SK-N-SH (cell line): ENCODE measurements at regions not wholly inside any gene's neighbourhood (a gene's known extent, or its start where the extent isn't known, plus 50 kb on each side); places are given as distances from the start of the nearest gene placed in this dataset.

Experiments
- CTCF ChIA-PET: fragments of 300-600, 350-600 bp; formaldehyde crosslinking; extraction: SDS; loops from one replicate; lab custom pipeline; 2021; lab: Yijun Ruan, JAX
- POLR2A ChIA-PET: fragments of 350-600 bp; sonication (Branson Sonifier 250); formaldehyde crosslinking; extraction: SDS; loops from one replicate; lab custom pipeline; 2020; ENCODE audit warnings: antibody characterized with exemption, inconsistent platforms; lab: Yijun Ruan, JAX
- DNase-seq: peaks from one replicate; pipeline ENCODE4 v3.0.0; 2012
- H2AFZ ChIP-seq: fragments of 200-600 bp; sonication (generic); 2 replicates; pipeline ENCODE4 v1.8.1; 2016; ENCODE audit warnings: antibody characterized with exemption, mild to moderate bottlenecking, low read depth
- H3F3A ChIP-seq: fragments of 200-600 bp; sonication (generic); replicated peaks from 2 replicates; pipeline ENCODE3; 2016; ENCODE audit warnings: antibody characterized with exemption, mild to moderate bottlenecking; ENCODE audit not compliant: insufficient read depth
- H3K27ac ChIP-seq, 2 experiments: fragments of 200-500 bp in 1 of 2; fragments of 200-600 bp in 1 of 2; sonication (Bioruptor generic) in 1 of 2; sonication (generic), shearing (Covaris generic) in 1 of 2; 2 replicates each; pipeline versions ENCODE4 v1.5.1 to v1.6.1; 2014 to 2016; ENCODE audit warnings: low read depth in 2 of 2, inconsistent platforms in 1 of 2, low read length in 1 of 2, mild to moderate bottlenecking in 1 of 2, mixed read lengths in 1 of 2
- H3K27me3 ChIP-seq: fragments of 200-600 bp; sonication (generic), shearing (Covaris generic); 2 replicates; pipeline ENCODE4 v1.6.1; 2016; ENCODE audit warnings: mixed run types; ENCODE audit not compliant: insufficient read depth
- H3K36me3 ChIP-seq, 2 experiments: fragments of 200-500 bp in 1 of 2; fragments of 200-600 bp in 1 of 2; sonication (Bioruptor generic) in 1 of 2; sonication (generic) in 1 of 2; replicated peaks in 1 of 2; 2 replicates each; pipeline versions ENCODE3 to v1.5.1; 2014 to 2016; ENCODE audit warnings: low read length in 1 of 2, mild to moderate bottlenecking in 1 of 2; ENCODE audit not compliant: insufficient read depth in 2 of 2, control insufficient read depth in 1 of 2
- H3K4me1 ChIP-seq, 2 experiments: fragments of 200-500 bp in 1 of 2; fragments of 200-600 bp in 1 of 2; sonication (Bioruptor generic) in 1 of 2; sonication (generic), shearing (Covaris generic) in 1 of 2; 2 replicates each; pipeline versions ENCODE4 v1.5.1 to v1.6.1; 2014 to 2016; ENCODE audit warnings: low read depth in 1 of 2, low read length in 1 of 2, mixed run types in 1 of 2; ENCODE audit not compliant: insufficient read depth in 2 of 2, control insufficient read depth in 1 of 2
- H3K4me2 ChIP-seq: fragments of 200-600 bp; sonication (generic), shearing (Covaris generic); 2 replicates; pipeline ENCODE4 v1.6.1; 2017; ENCODE audit warnings: mixed run types
- H3K4me3 ChIP-seq, 2 experiments: fragments of 200-500 bp in 1 of 2; fragments of 200-600 bp in 1 of 2; sonication (Bioruptor generic) in 1 of 2; sonication (generic), shearing (Covaris generic) in 1 of 2; 2 replicates each; pipeline versions ENCODE4 v1.5.1 to v1.8.1; 2014 to 2016; ENCODE audit warnings: low read depth in 2 of 2, inconsistent platforms in 1 of 2, low read length in 1 of 2, mild to moderate bottlenecking in 1 of 2, mixed read lengths in 1 of 2, moderate library complexity in 1 of 2
- H3K79me2 ChIP-seq: fragments of 200-600 bp; sonication (generic); 2 replicates; pipeline ENCODE4 v1.8.1; 2017; ENCODE audit warnings: mild to moderate bottlenecking; ENCODE audit not compliant: insufficient read depth
- H3K9ac ChIP-seq: fragments of 200-600 bp; sonication (generic); 2 replicates; pipeline ENCODE4 v1.6.1; 2017; ENCODE audit warnings: mixed run types
- H3K9me2 ChIP-seq: fragments of 200-600 bp; sonication (generic); 2 replicates; pipeline ENCODE4 v1.6.1; 2017; ENCODE audit warnings: mixed run types
- H3K9me3 ChIP-seq: fragments of 200-600 bp; sonication (generic); 2 replicates; pipeline ENCODE4 v1.6.1; 2017; ENCODE audit warnings: mixed run types, mild to moderate bottlenecking, moderate library complexity
- H4K20me1 ChIP-seq: fragments of 200-600 bp; sonication (generic); 2 replicates; pipeline ENCODE4 v1.6.1; 2017; ENCODE audit warnings: mild to moderate bottlenecking, mixed run types; ENCODE audit not compliant: insufficient read depth
- CHD2 ChIP-seq: fragments of 150-350 bp; IDR thresholded peaks from 2 replicates; pipeline ENCODE4 v1.6.1; 2018; ENCODE audit warnings: low read length; ENCODE audit not compliant: partially characterized antibody
- ELF1 ChIP-seq: IDR thresholded peaks from 2 replicates; pipeline ENCODE4 v1.4.0; 2012
- EP300 ChIP-seq, 2 experiments: IDR thresholded peaks; 2 replicates each; pipeline versions ENCODE4 v1.4.0 to v1.6.1; 2012; ENCODE audit warnings: borderline replicate concordance in 1 of 2, low read depth in 1 of 2, low read length in 1 of 2
- FOSL2 ChIP-seq: IDR thresholded peaks from 2 replicates; pipeline ENCODE4 v1.4.0; 2012; ENCODE audit warnings: low read depth, mild to moderate bottlenecking, moderate library complexity, borderline replicate concordance
- FOXJ3 ChIP-seq: sonication (generic); formaldehyde crosslinking; IDR thresholded peaks from 2 replicates; pipeline ENCODE4 v1.5.1; 2020; ENCODE audit warnings: mild to moderate bottlenecking, missing genetic modification reagents
- FOXM1 ChIP-seq: IDR thresholded peaks from 2 replicates; pipeline ENCODE4 v1.4.0; 2012; ENCODE audit warnings: low read depth, mild to moderate bottlenecking
- GATA2 ChIP-seq: sonication (generic); formaldehyde crosslinking; IDR thresholded peaks from 2 replicates; pipeline ENCODE4 v1.5.0; 2020; ENCODE audit warnings: mild to moderate bottlenecking, missing genetic modification reagents
- JUND ChIP-seq: IDR thresholded peaks from 2 replicates; pipeline ENCODE4 v1.4.0; 2012
- NFIC ChIP-seq: IDR thresholded peaks from 2 replicates; pipeline ENCODE4 v1.4.0; 2012; ENCODE audit warnings: borderline replicate concordance
- NRF1 ChIP-seq: IDR thresholded peaks from 2 replicates; pipeline ENCODE4 v1.6.1; 2012; ENCODE audit warnings: low read depth, mild to moderate bottlenecking, low read length
- PBX3 ChIP-seq: IDR thresholded peaks from 2 replicates; pipeline ENCODE4; 2012
- POLR2AphosphoS5 ChIP-seq: IDR thresholded peaks from 2 replicates; pipeline ENCODE4 v1.6.1; 2012; ENCODE audit warnings: low read depth, low read length
- RAD21 ChIP-seq: IDR thresholded peaks from 2 replicates; pipeline ENCODE4 v1.6.1; 2012; ENCODE audit warnings: mild to moderate bottlenecking, low read length
- RCOR1 ChIP-seq: fragments of 150-350 bp; IDR thresholded peaks from 2 replicates; pipeline ENCODE4 v1.6.1; 2017; ENCODE audit warnings: antibody characterized with exemption, low read length
- REST ChIP-seq: IDR thresholded peaks from 2 replicates; pipeline ENCODE4 v1.6.1; 2012; ENCODE audit warnings: mild to moderate bottlenecking, low read depth, low read length, moderate library complexity
- RXRA ChIP-seq: IDR thresholded peaks from 2 replicates; pipeline ENCODE4 v1.4.0; 2012; ENCODE audit warnings: low read depth, mild to moderate bottlenecking, borderline replicate concordance
- TAF1 ChIP-seq: IDR thresholded peaks from 2 replicates; pipeline ENCODE4 v1.6.1; 2012; ENCODE audit warnings: low read depth, mild to moderate bottlenecking, low read length, moderate library complexity, borderline replicate concordance
- TCF12 ChIP-seq: IDR thresholded peaks from 2 replicates; pipeline ENCODE4 v1.4.0; 2012
- TEAD4 ChIP-seq: IDR thresholded peaks from 2 replicates; pipeline ENCODE4 v1.4.0; 2012; ENCODE audit warnings: mild to moderate bottlenecking, borderline replicate concordance; ENCODE audit not compliant: insufficient read depth
- YY1 ChIP-seq: IDR thresholded peaks from 2 replicates; pipeline ENCODE4 v1.4.0; 2012; ENCODE audit warnings: low read depth, mild to moderate bottlenecking
- ZBTB33 ChIP-seq: IDR thresholded peaks from 2 replicates; pipeline ENCODE4 v1.4.0; 2012; ENCODE audit warnings: low read depth, borderline replicate concordance
- WGBS: methylation state at CpG from one replicate; pipeline ENCODE4 v1.1.6; 2017; ENCODE audit warnings: low lambda C conversion rate; 5-methylcytosine and 5-hydroxymethylcytosine counted together

GRCh38 chr13:80473695-80474094 lies 132.8 kb upstream of the SPRY2 start:
- TF ChIP-seq TAF1 (no peak), FOXJ3 (CRISPR knock-in tag) (no peak), TCF12 (no peak)
- no peak overlapping the region for H3K27ac ChIP-seq
- CTCF ChIA-PET, result interaction anchor here (0.6 kb wide), 1 partner anchor 1876 kb away, joined by 3 read pairs; no protein-coding TSS in a partner anchor

GRCh38 chr13:80469853-80470381 lies 129.0 kb upstream of the SPRY2 start:
- H3K27ac ChIP-seq, result peak overlapping the region; percentile 73 to 81
- peaks cover 5 to 9% of the 10 kb centered on the region in 2 experiments for H3K4me1 ChIP-seq
- no peak overlapping the region for H3K9ac ChIP-seq
- H3K4me3 ChIP-seq, result no peak overlapping the region
- H3K9me3 ChIP-seq, result no peaks in the 10 kb centered on the region
- H2AFZ ChIP-seq, result peak overlapping the region; percentile 49; the same call in 1 of the 2 replicates
- H3K36me3 ChIP-seq, result no peaks in the 10 kb centered on the region
- ChIA-PET POLR2A (no interaction called here), CTCF (interaction anchor here (1.5 kb wide), 1 partner anchor 27 kb away, joined by 3 read pairs; no protein-coding TSS in a partner anchor)
- peaks cover 22% of the 10 kb centered on the region for H3F3A ChIP-seq
- H3K79me2 ChIP-seq, result no peaks in the 10 kb centered on the region
- TF ChIP-seq CHD2 (no peak), RAD21 (no peak), NRF1 (no peak), ELF1 (no peak), REST (no peak), TAF1 (no peak), NFIC (peak; percentile 46; the same call in 1 of the 2 replicates), JUND (peak; percentile 79), FOSL2 (peak; percentile 88), EP300 (IDR thresholded peaks at IDR 0.05; ENCODE audit: borderline replicate concordance in 1 of 2, low read depth in 1 of 2, low read length in 1 of 2) (peak; percentile 21 to 44; a peak in 2 of 4 replicates), GATA2 (CRISPR knock-in tag) (no peak), ZBTB33 (no peak), FOXM1 (0 out of 2 replicates have a peak, but pooled peaks have one; percentile 49), TEAD4 (no peak), RXRA (peak; percentile 40; the same call in 1 of the 2 replicates), PBX3 (peak; percentile 49; the same call in 1 of the 2 replicates), TCF12 (peak; percentile 74), POLR2AphosphoS5 (0 out of 2 replicates have a peak, but pooled peaks have one; percentile 25), RCOR1 (no peak), YY1 (no peak)
- no peaks in the 10 kb centered on the region for H4K20me1 ChIP-seq
- H3K9me2 ChIP-seq, result no peaks in the 10 kb centered on the region
- no peak for DNase-seq
- H3K4me2 ChIP-seq, result peak overlapping the region; percentile 48; the same call in 1 of the 2 replicates
- 58% methylated on average over 3 of the region's 3 CpGs for WGBS
- no peaks in the 10 kb centered on the region for H3K27me3 ChIP-seq

More at GRCh38 chr13:80473695-80474094, 132.8 kb upstream of the SPRY2 start:
- no peaks in the 10 kb centered on the region for H3K9me3 ChIP-seq
- H3K4me3 ChIP-seq, result no peak overlapping the region
- DNase-seq, result no peak
- WGBS, result 86% methylated on average over 1 of the region's 1 CpG
- peaks cover 19% of the 10 kb centered on the region for H3F3A ChIP-seq
- POLR2A ChIA-PET, result no interaction called here
- no peak overlapping the region for H3K4me2 ChIP-seq
- no peaks in the 10 kb centered on the region for H3K27me3 ChIP-seq
- H3K4me1 ChIP-seq, result peaks cover 5 to 8% of the 10 kb centered on the region in 2 experiments
- no peak overlapping the region for H2AFZ ChIP-seq
- H3K79me2 ChIP-seq, result no peaks in the 10 kb centered on the region
- no peaks in the 10 kb centered on the region for H3K9me2 ChIP-seq
- H3K36me3 ChIP-seq, result no peaks in the 10 kb centered on the region
- H4K20me1 ChIP-seq, result no peaks in the 10 kb centered on the region
- H3K9ac ChIP-seq, result no peak overlapping the region
